HG03460 (cell line): ENCODE measurements at regions not wholly inside any gene's neighbourhood (a gene's known extent, or its start where the extent isn't known, plus 50 kb on each side); places are given as distances from the start of the nearest gene placed in this dataset.
"Not testable (repeated sequence)": the region's sequence is repeated elsewhere in the genome, so short reads cannot be mapped to it uniquely, and the experiment has no call there.

Source experiments
- ATAC-seq: cut with Tn5 transposase; IDR thresholded peaks from one replicate; pipeline ENCODE4 v1.9.1; 2021; ENCODE audit not compliant: unreplicated experiment

DNA sequence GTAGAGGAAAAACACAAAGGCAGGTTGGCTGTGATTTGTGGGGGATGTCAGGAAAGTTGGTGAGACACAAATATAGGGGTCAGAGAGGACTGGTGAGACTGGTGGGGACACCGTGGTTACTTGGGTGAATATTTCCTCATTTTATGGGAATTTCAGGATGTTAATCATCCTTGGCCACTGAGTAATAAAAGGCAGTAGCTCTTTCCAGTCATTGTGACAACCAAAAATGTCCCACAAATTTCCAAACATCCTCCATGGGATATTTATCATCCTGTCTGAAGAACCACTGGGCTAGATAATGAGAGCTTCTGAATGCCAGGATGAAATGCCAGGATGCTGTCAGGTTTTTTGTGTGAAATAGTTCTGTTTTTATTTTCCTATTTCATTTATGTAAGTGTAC, 374.1 kb downstream of the CD109 start:
- no peak for ATAC-seq

DNA sequence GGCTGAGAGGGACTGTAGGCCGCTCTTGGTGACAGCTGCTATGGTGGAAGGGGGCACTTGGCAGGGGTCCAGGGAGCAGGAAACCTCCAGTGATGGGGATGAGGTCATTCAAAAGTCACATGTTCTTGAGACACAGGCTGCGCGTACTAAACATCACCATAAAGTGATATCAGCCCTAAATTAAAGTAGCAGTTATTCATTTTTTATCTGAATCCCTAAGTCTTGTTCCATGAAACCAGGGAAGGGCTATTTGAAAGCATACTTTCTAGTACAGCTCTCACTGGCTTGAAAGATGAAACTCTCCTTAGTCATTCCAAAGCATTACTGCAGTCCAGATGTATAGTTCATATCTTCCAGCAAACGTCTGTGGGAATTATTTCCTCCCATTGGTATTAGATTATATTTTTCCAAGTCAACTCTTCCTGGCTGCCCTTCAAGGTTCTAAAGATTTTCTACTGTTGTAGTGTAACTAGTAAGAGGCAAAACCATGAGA, 373.1 kb downstream of the CD109 start:
- no peak for ATAC-seq

DNA sequence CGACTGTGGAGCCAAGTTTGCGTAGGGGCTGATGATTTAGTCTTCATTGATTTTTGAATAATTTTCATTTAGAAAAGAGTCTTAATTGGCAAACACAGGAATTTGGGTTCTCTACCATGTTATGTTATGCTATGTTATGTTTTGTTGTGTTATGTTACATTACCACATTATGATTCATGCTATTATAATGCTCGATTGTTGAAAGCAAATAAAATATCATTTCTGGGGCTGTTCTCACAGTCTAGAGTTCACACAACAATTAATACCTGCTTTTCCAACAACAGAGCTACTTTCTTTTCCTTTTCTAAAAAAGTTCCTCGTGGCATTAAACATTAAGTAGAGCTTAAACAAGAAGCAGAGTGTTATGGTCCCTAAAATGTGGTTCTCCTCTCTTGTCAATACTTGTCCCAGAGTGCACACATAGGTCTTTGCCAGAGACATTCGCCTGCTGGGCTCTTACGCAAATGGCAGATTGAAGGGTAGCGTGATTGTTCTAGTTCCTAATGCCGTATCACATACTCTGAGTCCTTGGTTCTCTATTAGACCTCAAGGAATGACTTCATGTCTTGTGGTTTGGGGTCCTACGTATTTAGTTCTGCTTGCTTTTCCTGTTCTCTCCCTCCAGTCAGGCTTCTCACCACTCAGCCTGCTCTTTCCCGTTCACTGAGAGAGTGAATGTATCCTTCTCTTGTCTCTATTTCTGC, 370.3 kb downstream of the CD109 start:
- ATAC-seq: no peak

DNA sequence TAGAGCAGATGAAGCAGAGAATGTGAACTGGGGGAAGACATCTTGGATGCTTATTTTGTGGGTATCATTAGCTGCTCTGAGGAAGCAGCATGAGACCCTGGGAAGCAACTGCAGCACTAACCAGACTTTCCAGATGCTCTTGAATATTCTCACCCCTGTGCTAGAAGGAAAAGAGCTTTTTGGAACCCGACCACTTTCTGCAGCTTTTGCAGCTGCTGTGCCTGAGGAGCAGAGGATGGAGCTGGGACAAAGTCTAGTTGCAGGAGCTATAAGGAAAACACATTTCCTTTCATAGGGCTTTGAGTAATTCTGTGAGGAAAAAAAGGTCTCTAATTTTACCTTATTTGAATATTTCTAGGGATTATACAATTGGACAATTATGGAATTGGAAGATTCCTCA, 369.7 kb downstream of the CD109 start:
- ATAC-seq: no peak

DNA sequence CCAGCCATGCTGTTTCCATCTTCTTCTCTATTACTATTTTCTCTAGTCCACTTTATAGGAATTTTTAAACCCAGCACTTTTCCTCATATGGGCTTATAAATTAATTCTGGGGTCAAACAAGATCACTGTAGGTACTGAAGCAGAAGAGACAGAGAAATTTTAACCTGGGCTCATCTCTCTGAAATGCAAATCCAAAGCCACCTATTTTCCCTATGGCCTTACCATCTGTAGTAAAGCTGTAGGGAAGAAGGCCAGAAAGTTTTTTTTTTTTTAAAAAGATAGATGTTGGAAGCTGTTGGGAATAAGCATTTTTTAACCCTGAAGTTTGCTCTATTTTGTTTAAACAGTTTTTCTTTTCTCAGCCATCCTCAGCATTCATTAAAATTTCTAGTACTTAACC, 367.4 kb downstream of the CD109 start:
- ATAC-seq: no peak

DNA sequence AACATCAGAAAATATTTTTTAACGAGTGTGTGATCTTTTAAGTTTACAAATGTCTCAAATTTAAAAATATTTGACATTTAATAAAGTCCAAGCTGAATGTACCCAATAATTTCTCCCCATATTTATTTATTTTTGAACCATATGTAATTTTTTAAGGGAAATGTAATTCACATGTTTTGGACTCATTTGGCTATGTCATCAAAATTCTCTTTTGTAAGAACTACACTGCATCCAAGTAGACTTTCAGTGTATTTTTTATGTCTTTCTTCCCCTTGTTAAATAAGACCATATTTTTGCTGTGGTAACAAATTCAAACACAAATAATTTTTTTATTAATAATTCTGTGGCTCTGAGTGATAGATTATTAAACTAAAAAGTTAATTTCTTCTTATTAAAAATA, 365.2 kb downstream of the CD109 start:
- ATAC-seq: no peak

DNA sequence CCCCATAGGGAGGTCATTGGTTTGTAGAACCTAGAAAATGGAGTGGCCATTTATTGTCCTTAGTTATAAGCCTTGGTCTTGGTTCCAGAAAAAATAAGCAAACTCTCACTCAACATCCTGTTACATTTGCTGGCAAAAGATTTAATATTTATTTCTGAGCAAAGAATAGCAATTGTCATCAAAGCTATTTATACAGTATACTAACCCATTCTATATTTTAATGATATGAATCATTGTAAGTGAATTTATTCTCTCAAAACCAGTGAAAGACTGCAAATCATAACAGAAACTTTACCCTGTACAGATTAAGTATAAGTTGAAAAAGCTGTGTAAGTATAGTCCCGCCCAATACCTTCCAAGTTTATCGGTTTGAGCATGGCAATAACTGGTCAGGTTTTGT, 364.4 kb downstream of the CD109 start:
- ATAC-seq: no peak

DNA sequence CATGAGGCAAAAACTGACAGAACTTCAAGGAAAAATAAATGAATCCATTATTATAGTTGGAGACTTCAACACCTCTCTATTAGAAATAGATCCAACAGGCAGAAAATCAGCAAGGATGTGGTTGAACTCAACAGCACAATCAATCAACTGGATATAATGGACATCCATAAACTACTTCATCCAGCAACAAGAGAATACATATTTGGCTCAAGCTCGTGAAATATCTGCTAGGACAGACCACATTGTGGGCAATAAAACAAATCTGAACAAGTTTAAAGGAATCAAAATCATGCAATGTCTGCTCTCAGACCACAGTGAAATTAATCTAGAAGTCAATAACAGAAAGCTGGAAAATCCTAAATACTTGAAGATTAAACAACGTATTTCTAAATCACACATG, 362.6 kb downstream of the CD109 start:
- ATAC-seq: no peak

DNA sequence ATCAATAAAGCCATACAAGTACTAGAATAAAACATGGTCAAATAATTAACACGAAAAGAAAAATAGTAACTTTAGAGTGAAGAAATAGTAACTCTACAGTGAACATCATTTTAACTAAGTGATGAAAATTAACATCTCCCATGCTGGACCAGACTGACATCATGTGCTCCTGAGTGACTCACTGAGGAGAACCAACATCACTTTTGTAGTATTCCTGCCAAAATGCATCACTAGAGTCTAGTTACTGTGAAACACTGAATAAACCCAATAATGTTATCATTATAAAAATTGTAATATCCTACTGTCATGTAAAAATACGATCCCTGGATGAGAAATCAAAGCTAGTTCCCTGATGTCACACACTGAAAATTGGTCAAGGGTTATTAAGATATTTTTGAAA, 361.3 kb downstream of the CD109 start:
- no peak for ATAC-seq

DNA sequence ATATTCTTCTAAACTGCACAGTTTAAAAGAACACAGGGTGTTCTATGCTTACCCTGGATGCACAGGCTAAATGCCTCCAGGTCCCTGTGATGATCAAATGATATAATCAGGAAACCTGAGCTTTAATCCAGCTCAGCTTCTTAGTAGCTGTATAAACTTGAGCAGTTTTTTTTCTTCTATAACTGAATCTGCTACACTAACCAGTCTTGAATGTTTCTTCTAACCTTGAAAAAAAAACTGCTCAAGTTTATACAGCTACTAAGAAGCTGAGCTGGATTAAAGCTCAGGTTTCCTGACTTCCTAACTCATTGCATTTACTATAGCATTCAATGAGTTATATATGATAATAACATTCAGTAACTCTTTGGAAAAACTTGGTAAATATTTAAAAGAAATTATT, 358.2 kb downstream of the CD109 start:
- no peak for ATAC-seq

DNA sequence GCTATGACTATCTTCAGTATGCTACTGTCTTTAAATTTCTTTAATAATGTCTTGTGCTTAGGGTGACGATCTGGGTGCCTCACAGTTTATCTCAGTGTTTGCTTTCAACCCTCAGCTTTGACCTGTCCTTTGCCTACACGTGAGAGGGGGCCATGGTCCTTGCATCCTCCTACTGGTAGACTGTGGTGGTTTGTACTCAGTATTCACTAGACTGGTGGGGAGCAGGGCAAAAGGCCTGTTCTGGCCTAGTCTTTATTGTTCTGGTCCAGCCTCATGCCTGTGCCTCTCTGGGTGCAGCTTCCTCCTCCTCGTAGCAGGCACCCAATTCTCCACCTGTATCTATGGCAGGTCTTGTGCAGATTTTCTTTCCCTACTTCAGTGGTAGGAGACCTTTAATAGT, 354.9 kb downstream of the CD109 start:
- ATAC-seq: no peak

DNA sequence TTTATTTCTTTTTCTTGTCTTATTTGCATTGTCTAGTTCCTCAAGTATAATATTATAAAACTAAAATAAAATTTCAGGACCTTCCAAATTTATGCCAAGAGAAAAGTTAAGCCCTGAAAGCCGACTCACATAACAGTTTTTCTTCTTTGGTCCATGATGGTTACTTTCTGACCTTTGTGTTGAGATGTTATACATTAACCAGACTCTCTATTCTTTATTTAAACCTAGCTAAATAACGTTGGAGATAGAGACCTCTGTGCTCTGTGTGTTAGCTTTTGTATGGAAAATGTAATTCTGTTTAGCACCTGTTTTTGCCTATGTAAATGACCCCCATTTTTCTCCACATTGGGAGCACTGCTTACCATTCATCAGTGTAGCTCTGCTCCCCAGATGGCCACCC, 352.4 kb downstream of the CD109 start:
- ATAC-seq: no peak

DNA sequence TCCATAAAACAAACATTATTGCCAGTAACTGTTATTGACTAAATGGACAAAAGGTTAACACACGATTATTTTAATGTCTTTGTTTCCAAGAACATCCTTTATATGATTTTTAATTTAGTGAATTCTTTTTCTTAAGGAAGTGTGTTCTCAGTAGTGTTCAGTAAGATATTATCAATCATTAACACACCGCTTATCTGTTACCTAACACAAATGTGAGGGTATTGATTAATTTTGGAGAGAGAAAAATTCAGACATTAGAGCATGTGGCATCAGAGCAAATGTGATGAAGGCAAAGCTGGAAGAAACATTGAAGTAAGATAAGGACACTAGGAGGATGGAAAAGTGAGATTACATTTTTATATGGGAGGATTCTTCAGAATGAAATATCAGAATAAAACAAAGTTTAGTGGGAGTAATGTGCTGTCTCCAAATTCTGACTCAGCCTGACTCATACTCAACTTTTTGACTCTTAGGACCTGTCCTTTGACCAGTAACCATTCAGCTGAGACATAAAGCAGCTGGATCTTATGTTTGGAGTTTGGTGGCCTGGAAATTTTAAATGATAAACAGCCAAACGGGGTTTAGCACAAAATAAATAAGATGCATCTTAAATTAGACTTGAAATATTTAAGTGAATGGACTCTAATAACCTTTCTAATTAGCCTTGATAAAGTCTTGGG, 348.6 kb downstream of the CD109 start:
- no peak for ATAC-seq

DNA sequence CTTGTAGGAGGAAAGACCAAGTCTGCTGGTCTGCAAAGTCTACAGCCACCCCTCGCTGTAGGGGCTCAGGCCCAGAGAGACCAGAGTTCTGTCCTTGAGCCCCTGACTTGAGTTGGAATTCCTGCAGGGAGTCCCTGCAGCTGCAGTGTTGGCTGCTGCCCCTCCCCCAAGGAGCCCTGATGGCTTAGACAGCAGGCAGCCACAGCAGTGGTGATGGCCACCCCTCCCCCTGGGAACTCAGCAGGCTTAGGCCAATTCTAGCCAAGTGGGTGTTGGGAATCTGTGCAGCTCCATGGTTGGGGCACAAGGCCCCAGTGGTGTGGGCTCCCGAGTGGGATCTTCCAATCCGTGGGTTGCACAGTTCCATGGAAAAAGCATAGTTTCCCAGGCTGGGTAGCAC, 345.4 kb downstream of the CD109 start:
- no peak for ATAC-seq

DNA sequence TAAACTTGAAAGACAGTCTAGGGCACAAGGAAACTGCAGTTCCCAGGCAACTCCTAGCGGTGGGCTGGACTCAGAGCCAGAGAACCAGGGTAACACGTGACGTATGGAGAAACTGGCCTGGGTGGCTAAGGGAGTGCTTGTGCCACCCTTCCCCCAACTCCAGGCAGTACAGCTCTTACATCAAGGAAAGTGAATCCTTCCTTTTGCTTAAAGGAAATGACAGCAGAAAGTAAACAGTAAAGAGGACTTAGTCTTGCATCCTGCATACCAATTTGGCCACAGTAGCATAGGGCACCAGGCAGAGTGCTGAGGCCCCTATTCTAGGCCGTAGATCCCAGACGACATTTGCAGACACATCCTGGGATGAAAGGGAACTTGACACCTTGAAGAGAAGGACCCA, 322.8 kb downstream of the CD109 start:
- no peak for ATAC-seq

DNA sequence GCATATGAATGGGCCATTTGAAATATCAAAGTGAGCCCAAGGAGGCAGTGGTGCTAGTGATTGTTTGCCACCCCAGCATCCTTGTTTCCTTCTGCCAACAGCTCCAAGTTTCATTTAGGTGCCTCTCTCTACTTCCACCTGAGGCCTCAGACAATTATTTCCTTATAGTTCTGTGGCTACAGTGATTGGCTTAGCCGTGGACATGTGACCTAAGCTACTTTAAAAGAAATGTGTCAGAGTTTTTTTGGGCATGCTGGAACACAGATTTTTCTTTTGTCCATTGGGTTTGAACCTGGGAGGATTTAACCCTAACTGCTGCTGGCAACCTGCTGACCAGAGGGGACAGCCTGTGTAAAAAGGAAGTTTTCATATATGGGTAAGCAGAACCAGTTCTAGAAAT, 319.4 kb downstream of the CD109 start:
- ATAC-seq: no peak

DNA sequence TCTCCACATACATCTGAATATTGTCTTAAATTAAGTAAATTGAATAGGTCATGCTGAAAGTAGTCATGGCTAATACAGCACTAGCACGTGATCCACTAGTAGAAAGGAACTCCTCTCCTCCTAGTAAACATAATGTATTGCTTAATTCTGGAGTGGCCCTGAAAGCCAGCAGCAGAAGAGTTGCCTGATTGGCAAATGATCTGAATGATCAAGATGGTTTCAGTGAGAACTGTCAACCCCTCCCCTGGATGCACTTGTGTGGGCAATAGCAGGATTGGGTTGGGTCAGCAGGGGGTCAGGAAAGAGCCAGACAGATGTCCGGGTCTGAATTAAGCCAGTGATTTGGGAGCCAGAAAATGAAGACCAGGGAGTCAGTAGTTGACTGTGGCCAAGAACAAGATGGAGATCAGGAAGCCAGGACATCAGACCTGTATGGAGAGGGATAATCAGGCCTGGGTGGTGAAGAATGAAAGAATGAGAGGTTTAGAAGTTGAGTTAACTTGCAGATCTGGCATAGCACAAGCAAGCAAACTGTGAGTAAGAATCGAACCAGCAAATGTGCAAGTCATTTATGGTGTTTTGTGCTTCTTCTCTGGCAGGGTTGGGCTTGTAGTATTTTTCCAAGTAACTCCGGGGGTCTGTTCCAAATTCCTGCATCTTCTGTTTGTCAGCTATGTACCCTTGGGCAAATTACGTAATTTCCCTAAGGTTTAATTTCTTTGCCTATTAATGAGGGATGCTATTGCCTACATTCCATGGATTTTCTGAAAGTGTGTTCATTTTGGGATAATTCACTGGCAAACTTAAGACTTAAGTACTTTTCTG, 304.9 kb downstream of the CD109 start:
- no peak for ATAC-seq

DNA sequence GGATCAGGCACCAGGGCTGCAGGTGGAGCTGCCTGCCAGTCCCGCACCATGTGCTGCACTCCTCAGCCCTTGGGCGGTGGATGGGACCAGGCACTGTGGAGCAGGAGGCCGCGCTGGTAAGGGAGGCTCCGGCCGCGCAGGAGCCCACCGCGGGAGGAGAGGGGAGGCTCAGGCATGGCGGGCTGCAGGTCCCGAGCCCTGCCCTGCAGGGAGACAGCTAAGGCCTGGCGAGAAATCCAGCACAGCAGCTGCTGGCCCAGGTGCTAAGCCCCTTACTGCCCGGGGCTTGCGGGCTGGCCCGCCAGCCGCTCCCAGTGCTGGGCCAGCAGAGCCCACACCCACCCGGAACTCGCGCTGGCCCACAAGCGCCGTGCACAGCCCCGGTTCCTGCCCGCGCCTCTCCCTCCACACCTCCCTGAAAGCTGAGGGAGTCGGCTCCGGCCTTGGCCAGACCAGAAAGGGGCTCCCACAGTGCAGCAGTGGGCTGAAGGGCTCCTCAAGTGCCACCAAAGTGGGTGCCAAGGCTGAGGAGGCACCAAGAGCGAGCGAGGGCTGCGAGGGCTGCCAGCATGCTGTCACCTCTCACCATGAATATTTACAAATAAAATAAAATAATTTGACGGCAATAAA, 294.7 kb downstream of the CD109 start:
- not testable (repeated sequence) for ATAC-seq

DNA sequence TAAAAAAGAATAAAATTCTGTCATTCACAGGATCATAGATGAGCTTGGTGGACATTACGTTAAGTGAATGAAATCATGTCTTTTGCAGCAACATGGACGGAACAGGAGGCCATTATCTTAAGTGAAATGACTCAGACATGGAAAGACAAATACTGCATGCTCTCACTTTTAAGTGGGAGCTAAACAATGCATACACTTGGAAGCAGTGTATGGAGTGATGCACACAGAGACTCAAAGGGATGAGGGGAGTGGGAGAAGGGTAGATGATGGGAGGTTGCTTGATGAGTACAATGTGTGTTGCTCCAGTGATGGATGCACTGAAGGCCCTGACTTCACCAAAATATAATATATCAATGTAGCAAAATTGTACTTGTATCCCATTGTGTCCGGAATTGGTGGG, 293.4 kb downstream of the CD109 start:
- no peak for ATAC-seq

DNA sequence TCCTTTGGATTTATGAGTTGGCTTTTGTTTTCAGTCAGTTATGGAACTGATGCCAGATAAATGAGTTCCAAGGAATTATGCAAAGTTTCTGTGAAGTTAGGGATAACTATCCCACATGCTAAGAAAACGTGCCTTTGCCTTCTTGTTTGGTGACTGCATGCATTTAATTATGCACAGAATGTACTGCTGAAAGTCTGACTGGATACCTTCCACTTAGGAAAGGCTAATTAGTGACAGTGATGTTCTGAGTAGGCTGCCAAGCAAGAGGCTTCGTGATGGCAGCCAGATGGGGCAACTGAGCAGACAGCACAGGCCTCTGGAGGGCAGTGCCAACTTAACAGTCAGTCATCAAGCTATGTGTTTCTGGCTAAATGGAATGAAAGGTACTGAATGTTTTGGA, 289.9 kb downstream of the CD109 start:
- no peak for ATAC-seq

DNA sequence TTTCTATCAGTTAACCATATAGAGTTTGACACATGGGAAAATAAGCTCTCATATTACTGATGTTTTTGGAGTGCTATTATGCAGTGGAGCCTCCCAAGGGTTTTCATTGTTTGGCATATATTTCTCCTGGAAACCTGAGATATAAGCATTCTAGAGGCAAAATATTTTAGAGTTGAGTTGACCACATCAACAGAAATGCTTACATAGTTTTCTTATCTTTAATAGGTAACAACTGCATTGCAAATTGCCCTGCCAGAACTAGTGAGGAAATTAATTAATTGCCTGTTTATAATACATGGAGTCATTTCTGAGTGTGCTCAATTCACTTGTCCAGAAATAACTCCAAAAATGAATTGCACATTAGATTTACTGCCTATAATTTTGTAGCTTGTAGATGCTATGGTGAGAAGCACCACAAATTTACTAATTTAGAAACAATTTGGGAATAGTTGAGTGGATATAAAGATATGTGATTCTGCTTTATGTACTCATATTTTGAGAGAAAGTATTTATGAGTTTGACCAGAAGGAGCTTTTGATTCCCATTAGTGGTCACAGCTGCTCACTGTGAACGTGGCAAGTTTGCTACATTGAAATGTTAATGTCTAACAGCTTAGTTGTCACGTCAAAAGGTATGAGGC, 288.7 kb downstream of the CD109 start:
- no peak for ATAC-seq
